GM21367 (cell line): ENCODE measurements at regions not wholly inside any gene's neighbourhood (a gene's known extent, or its start where the extent isn't known, plus 50 kb on each side); places are given as distances from the start of the nearest gene placed in this dataset.
"Not testable (repeated sequence)": the region's sequence is repeated elsewhere in the genome, so short reads cannot be mapped to it uniquely, and the experiment has no call there.

ENCODE experiments used
- ATAC-seq: cut with Tn5 transposase; IDR thresholded peaks from one replicate; pipeline ENCODE4 v1.9.1; 2021; ENCODE audit not compliant: unreplicated experiment

DNA sequence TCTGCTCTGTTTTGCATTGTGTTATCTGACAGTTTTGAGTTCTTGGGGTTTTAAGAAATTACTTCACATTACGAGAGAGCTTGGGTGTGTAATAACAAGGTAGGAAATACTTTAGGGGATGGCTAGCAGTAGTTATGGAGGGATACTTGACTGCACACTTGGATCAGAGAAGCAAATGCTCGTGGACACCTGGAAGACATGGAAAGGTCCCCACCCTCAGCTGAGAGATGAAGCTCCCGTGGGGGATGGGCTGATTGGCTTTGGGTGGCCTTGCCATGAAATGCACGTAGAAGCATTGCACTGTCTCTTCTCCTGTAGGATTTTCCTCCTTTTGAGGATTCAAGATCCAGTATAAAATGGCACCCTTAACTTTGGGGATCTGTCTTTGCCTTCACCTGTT is 61.5 kb upstream of the UNC93A start:
- ATAC-seq = no peak

DNA sequence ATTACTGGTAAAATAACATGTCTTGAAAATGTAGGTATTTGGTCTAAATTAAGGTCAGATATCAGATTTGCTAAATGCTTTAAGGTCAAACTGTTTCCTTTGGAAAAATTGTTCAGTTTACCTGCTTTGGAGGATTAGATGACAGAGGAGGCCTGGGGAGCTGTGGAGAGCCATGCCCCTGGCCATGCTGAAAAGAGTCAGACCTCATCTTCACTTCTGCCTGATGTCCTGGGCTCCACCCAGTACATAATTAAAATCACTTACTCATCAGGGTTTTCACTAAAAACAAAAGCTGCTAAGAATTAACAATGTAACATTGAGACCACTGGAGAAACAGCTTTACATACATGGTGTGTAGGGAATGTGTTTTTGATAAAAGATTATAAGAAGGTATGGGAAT is 60.8 kb upstream of the UNC93A start:
- no peak for ATAC-seq

GRCh38 chr6:167232356-167232755 is 58.8 kb upstream of the UNC93A start:
- ATAC-seq = no peak

DNA sequence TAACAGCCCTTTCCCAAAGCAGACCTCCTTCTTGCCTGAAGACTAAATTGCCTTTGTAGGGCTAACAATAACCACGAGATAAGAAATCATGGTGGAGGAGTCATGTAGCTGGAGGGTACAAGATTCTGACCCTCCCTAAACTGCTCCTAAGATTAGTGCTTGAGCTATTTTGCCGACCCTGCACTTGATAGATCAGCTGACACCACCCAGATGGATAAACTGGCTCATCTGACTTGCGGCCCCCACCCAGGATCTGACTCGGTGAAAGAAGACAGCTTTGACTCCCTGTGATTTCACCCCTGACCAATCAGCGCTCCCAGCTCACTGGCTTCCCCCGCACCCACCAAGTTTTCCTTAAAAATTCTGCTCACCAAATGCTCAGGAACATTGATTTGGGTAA is 57.6 kb upstream of the UNC93A start:
- no peak for ATAC-seq

DNA sequence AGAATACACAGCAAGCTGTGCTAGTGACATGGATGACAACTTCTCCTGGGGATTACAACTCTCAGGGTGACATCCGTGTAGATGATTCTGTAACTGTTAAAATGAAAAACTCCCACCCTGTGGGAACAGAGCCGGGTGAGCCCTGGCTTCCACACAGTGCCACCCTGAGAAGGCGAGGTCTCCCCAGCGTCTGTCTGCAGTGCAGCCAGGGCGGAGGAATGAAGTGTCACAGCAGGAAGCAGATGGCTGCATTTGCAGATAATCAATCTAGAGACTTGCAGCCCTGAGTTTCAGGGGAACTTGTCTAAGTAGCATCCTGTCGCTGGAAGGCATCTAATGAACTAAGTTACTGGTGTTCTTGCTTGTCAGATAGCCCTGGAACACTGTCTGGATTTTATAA is 56.5 kb upstream of the UNC93A start:
- ATAC-seq = not testable (repeated sequence)

GRCh38 chr6:167235005-167235404 is 56.1 kb upstream of the UNC93A start:
- no peak for ATAC-seq

DNA sequence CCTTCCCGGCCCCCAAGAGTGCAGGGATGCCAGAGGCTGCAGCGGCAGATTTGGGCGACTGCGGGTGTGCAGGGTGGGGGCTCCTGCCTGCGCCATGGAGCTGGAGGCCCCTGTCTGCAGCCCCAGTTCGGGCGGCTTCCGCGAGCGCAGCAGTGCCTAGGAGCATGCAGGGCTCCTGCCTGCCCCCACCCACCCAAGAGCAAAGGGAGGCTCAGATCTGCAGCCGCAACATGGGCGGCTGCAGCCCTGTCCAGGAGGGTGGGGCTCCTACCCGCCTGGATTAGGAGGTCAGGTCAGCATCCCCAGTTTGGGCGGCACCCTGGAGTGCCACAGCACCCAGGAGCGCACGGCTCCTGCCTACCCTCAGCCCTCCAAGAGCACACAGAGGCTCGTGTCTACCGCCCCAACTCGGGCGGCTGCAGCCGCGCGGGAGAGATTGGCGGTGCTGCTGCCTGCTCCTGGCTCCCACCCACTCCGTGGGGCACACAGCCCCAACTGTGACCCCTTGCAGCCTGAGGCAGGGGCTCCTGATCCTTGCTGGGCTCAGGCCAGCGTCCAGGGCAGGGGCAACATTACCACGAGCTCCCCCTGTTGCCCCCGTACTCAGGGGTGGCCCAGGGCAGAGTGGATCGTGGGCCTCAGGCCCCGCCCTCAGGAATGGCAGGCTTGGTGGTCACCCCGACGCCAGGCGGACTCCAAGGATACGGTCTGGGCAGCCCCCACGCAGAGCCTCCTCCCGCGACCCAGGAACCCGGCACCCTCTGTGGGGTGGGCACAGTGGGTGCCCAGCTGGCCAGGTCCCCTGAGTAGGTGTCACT is 55.5 kb upstream of the UNC93A start:
- ATAC-seq = no peak

- ATAC-seq = no peak
These were observed 54.9 kb upstream of the UNC93A start for GRCh38 chr6:167236239-167236571.

DNA sequence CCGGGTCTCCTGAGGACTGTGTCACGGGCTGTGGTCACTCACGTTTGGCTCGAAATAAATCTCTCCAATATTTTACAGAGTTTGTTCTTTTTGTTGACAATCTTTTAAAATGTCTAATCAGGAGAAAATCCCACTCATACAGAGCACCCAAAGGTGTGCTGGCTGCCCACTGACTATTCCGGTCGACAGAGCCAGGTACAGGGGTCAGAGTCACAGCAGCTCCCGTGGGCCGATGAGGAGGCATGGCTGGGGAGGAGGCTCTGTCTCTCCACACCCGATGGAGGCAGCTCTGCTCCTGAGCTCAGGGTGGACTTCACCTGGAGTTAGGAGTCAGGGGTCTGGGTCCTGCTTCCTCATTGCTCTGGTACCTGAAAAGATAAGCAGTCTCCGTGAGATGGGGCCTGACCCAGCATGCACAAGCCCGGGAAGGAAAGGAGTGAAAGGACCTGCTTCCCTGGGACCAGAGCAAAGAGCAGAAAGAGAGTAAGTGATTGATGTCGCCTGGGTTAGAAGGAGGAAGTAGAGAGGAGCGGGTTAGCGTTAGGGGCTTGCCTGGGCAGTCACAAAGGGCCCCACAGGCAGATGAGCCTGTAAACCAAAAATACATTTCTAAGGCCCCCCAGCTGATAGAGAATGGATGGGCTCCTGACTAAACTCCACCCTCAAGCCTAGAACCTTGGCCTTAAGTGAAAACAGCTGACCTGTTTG is 53.5 kb upstream of the UNC93A start:
- ATAC-seq = no peak

DNA sequence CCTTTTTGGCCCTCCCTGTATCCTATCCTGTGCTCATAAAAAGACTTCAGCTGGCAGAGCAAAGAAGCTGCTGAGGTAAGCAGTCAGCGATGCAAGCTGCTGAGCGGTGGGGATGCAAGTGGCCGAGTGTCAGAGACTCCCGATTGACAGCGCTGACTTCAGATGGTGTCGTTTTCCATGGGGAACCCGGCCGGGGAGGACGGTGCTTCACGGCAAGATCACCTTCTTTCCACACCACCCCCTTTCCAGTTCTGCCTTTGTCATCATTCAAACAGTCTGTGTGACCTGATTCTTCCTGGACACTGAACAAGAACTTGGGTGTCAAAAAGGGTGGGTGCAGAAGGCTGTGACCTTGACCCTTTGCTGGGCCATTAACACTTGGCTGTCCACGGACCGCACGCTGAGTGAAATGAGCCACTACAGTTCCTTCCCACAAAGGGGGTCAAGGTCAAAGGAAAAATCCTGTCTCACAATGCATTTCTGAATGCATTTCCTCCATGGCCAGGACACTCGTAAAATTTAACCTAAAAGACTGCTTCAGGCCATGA is 52.9 kb upstream of the UNC93A start:
- ATAC-seq = no peak

DNA sequence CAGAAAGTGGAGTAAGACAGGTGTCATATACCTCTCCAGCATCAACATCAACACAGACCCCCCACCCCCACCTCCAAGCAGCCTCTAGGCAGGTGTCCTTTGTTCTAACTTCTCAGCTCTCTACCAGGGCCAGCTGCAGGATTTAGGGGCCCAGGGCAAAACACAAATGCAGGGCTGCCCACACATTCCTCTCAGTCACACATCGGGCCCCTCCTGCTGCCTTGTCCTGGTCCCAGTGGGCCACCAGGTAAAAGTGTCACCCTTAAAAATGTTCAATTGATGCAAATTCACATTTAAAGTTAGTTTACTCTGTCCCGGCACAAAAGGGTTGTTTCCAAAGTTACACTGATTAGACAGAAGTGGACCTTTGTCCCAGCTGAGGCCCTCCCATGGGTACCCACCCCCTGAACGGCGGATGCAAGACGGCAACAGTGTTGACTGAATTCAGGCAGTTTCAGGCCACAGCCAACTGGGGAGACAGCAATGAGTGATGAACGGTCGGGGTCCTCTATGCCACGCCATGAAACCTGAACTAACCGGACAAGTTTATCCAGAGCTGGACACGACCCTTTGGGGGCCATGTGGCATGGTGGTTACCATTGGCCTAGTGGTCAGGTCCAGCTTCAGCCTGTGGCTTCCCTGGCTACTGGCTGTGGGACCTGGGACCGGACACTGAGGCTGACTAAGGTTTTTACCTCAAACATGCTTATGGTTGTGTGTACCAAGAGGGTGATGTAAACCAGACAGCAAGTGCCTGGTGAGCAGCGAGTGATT is 52.2 kb upstream of the UNC93A start:
- ATAC-seq = no peak

- ATAC-seq = not testable (repeated sequence)
These were observed 51.6 kb upstream of the UNC93A start for GRCh38 chr6:167239470-167239869.

- no peak for ATAC-seq
These were observed 51.0 kb upstream of the UNC93A start for GRCh38 chr6:167240034-167240541.
